GM19455 (cell line): ENCODE measurements at regions not wholly inside any gene's neighbourhood (a gene's known extent, or its start where the extent isn't known, plus 50 kb on each side); places are given as distances from the start of the nearest gene placed in this dataset.
A peak's percentile ranks its signal among the peaks of the same experiment; 100 is the strongest.
"Not testable (repeated sequence)": the region's sequence is repeated elsewhere in the genome, so short reads cannot be mapped to it uniquely, and the experiment has no call there.

Experiments used
- ATAC-seq: cut with Tn5 transposase; IDR thresholded peaks from one replicate; pipeline ENCODE4 v1.9.1; 2021; ENCODE audit not compliant: unreplicated experiment

- not testable (repeated sequence) for ATAC-seq
Observed at GRCh38 chr4:97437998-97438705, 705.1 kb downstream of the STPG2 start.

GRCh38 chr4:97453186-97453585 is 690.1 kb downstream of the STPG2 start:
- no peak for ATAC-seq

- ATAC-seq = no peak
Observed at GRCh38 chr4:97457253-97457652, 686.0 kb downstream of the STPG2 start.

- ATAC-seq = no peak
Observed at GRCh38 chr4:97468272-97468671, 675.0 kb downstream of the STPG2 start.

DNA sequence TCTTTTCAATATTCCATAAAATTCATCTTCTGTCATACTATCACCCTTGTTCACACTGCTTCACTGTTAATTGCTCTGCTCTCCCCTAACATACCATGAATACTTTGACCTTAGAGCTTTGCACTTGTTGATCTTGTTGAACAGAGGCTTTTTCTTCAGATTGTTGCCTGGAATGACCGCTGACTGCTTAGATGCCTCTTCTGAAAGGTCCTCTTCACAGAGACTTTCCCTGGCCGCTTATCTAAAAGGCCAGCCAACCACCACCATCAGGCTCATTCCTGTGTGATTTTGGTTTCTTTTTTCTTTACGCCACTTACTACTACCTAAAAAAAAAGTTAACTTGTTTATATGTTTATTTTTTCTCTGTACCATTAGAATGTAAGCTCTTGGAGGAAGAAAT is 667.7 kb downstream of the STPG2 start:
- ATAC-seq = no peak

DNA sequence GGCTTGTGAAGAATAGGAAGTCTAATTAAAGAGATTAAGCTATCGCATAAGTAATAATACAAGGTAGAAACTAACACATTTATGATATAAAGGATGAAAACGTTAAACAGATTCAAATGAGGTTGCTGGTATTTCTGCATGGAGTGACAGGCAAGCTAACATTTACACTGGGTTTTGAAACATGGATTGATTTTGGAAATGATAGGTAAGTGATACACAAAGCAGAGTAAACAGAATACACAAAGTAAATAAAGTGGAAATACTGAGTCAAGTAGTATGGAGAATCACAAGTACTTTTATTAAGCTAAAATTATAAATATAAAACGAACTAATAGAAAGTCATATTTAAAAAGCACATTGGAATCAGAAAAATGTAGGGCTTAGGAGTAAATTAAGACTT is 665.3 kb downstream of the STPG2 start:
- ATAC-seq = no peak

DNA sequence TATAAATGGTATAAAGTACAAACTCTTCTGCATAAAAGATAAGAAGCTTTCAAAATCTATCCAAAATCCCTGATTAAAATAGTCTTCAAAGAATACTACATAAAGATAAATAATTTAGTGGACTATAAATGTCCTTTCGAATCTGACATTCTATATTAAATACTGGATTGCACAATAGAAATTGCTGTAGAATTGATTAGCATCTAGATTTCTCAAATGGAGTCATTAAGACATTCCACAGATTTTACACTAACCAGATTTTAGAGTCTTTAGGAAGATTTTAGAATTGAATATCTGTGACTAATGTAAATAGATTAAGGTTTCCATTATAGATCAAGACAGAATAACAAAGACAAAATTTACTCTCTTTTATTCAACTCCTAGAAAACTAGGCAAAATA is 663.9 kb downstream of the STPG2 start:
- no peak for ATAC-seq

GRCh38 chr4:97491856-97492255 is 651.4 kb downstream of the STPG2 start:
- no peak for ATAC-seq

DNA sequence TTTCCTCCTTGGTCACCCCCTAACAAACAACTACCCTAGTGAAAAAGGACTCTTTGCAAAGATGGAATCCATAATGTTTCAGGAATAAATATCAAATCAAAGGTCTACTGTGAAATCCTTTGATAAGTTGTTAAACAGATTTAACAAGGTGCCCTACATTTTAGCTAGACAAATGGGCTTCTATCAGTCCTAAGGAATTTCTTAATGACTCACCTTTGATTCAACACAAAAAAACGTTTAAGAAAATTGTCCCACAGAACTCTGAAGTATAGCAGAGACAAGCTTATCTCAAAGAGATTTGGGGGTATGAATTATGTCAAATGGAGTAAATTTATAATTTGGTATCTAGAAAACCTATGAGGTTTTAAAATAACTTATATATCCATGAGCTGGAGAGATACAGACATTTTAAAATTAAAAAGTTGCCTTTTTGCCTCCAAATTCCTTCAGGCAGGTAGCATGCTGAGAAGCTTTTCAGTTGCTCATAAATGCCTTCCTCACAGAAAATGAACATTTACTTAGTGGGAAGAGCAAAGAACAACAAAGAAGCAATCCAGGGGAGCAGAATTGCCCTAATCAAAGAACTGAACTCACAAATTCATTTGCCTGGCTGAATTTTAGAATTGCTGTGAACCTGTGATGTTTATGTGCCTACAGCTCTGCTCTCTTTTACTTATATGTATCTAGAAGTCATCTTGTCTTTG is 649.3 kb downstream of the STPG2 start:
- no peak for ATAC-seq

DNA sequence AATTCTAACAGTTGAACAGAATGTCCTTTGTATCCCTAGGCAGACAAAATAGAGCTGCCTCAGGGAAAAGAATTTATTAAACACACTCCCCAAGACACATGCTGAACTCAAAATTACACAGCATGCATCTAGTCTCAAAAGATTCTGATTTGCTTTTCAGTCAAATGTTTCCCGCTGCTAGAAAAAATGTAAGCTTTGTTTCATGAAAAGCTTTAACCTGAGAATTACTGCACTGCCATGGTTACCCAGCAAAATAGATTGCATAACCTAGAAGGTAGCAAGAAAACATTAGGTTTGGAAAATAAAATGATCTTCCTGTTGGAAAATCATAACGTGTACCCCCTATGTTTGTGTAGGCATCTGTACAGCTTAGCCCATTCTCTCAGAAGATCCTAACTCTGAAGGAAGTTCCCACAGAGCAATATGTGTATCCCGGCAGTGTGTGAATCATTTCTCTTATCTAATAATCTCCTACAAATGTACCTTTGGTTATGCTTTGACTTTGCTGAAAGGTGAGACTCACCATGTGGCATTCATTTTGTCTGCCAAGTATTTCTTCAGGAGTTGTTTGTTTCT is 646.9 kb downstream of the STPG2 start:
- ATAC-seq = no peak

- ATAC-seq = no peak
Observed at GRCh38 chr4:97498875-97499274, 644.4 kb downstream of the STPG2 start.

- ATAC-seq = peak; percentile 93
Observed at GRCh38 chr4:97500423-97500822, 642.9 kb downstream of the STPG2 start.

GRCh38 chr4:97504713-97505112 is 638.6 kb downstream of the STPG2 start:
- no peak for ATAC-seq

- no peak for ATAC-seq
Observed at GRCh38 chr4:97507587-97508245, 635.6 kb downstream of the STPG2 start.
